Stimulated activated memory B cell treated with anti-CD40 and anti-IgM and Interleukin-4, amounts not matched to agents 10 μg/mL and 1 μg/mL and 100 μg/mL, for 72 hours (primary cell): ENCODE measurements at regions not wholly inside any gene's neighbourhood (a gene's known extent, or its start where the extent isn't known, plus 50 kb on each side); places are given as distances from the start of the nearest gene placed in this dataset.

Experiments
- ATAC-seq: fragments of 150-1000 bp; cut with Tn5 transposase; 2 replicates; pipeline ENCODE4 v1.10.0; 2021
- H3K27ac Mint-ChIP-seq: one replicate; pipeline ENCODE4 v1.8.0; 2022; ENCODE audit warnings: mild to moderate bottlenecking, mixed read lengths
- H3K27me3 Mint-ChIP-seq: one replicate; pipeline ENCODE4 v1.8.0; 2022; ENCODE audit warnings: mixed read lengths
- H3K36me3 Mint-ChIP-seq: one replicate; pipeline ENCODE4 v1.8.0; 2022; ENCODE audit warnings: mixed read lengths
- H3K4me1 Mint-ChIP-seq: one replicate; pipeline ENCODE4 v1.8.0; 2022; ENCODE audit warnings: mixed read lengths
- H3K4me3 Mint-ChIP-seq: one replicate; pipeline ENCODE4 v1.8.0; 2022; ENCODE audit warnings: mild to moderate bottlenecking, moderate library complexity, mixed read lengths
- H3K9me3 Mint-ChIP-seq: one replicate; pipeline ENCODE4 v1.8.0; 2022; ENCODE audit warnings: mixed read lengths

GRCh38 chr7:155995183-155995612, 182.9 kb upstream of the SHH start:
- H3K27me3 Mint-ChIP-seq: peaks cover 19% of the 10 kb centered on the region

GRCh38 chr7:155994279-155994811, 182.1 kb upstream of the SHH start:
- no peak for ATAC-seq
- Mint-ChIP-seq H3K4me1 (no peaks in the 10 kb centered on the region), H3K9me3 (peaks cover 16% of the 10 kb centered on the region), H3K27ac (no peak overlapping the region), H3K4me3 (no peak overlapping the region), H3K36me3 (peaks cover 5% of the 10 kb centered on the region), H3K27me3 (peaks cover 19% of the 10 kb centered on the region)

More at GRCh38 chr7:155995183-155995612, 182.9 kb upstream of the SHH start:
- Mint-ChIP-seq H3K36me3 (no peaks in the 10 kb centered on the region), H3K27ac (no peak overlapping the region), H3K4me1 (no peaks in the 10 kb centered on the region), H3K4me3 (no peak overlapping the region), H3K9me3 (peaks cover 10% of the 10 kb centered on the region)
- ATAC-seq: no peak

- Mint-ChIP-seq H3K27me3 (peaks cover 19% of the 10 kb centered on the region), H3K4me3 (no peak overlapping the region), H3K9me3 (peaks cover 17% of the 10 kb centered on the region), H3K27ac (no peak overlapping the region), H3K4me1 (no peaks in the 10 kb centered on the region), H3K36me3 (peaks cover 5% of the 10 kb centered on the region)
- no peak for ATAC-seq
Observed at GRCh38 chr7:155993420-155994278, 181.4 kb upstream of the SHH start.

GRCh38 chr7:155992974-155993373, 180.7 kb upstream of the SHH start:
- H3K36me3 Mint-ChIP-seq: peaks cover 5% of the 10 kb centered on the region
- H3K27ac Mint-ChIP-seq: no peak overlapping the region
- peaks cover 17% of the 10 kb centered on the region for H3K9me3 Mint-ChIP-seq
- no peak for ATAC-seq
- H3K4me1 Mint-ChIP-seq: no peaks in the 10 kb centered on the region
- no peak overlapping the region for H3K4me3 Mint-ChIP-seq
- peaks cover 19% of the 10 kb centered on the region for H3K27me3 Mint-ChIP-seq

GRCh38 chr7:155992538-155992937, 180.3 kb upstream of the SHH start:
- Mint-ChIP-seq H3K9me3 (peaks cover 17% of the 10 kb centered on the region), H3K4me1 (no peaks in the 10 kb centered on the region), H3K27me3 (peaks cover 19% of the 10 kb centered on the region), H3K27ac (no peak overlapping the region), H3K36me3 (peaks cover 5% of the 10 kb centered on the region), H3K4me3 (no peak overlapping the region)
- no peak for ATAC-seq

GRCh38 chr7:155992107-155992506, 179.8 kb upstream of the SHH start:
- no peak for ATAC-seq
- Mint-ChIP-seq H3K27me3 (peaks cover 19% of the 10 kb centered on the region), H3K27ac (no peak overlapping the region), H3K36me3 (peaks cover 5% of the 10 kb centered on the region), H3K4me3 (no peak overlapping the region), H3K4me1 (no peaks in the 10 kb centered on the region), H3K9me3 (peaks cover 17% of the 10 kb centered on the region)

GRCh38 chr7:155991470-155991869, 179.2 kb upstream of the SHH start:
- no peak for ATAC-seq
- Mint-ChIP-seq H3K4me3 (no peak overlapping the region), H3K4me1 (no peaks in the 10 kb centered on the region)

GRCh38 chr7:155988416-155988815, 176.2 kb upstream of the SHH start:
- Mint-ChIP-seq H3K27ac (no peak overlapping the region), H3K36me3 (peaks cover 5% of the 10 kb centered on the region), H3K27me3 (peaks cover 11% of the 10 kb centered on the region), H3K4me3 (no peak overlapping the region), H3K4me1 (no peaks in the 10 kb centered on the region), H3K9me3 (peaks cover 14% of the 10 kb centered on the region)
- no peak for ATAC-seq

More at GRCh38 chr7:155991470-155991869, 179.2 kb upstream of the SHH start:
- no peak overlapping the region for H3K27ac Mint-ChIP-seq
- H3K27me3 Mint-ChIP-seq: peaks cover 19% of the 10 kb centered on the region
- H3K9me3 Mint-ChIP-seq: peaks cover 17% of the 10 kb centered on the region
- H3K36me3 Mint-ChIP-seq: peaks cover 5% of the 10 kb centered on the region

- Mint-ChIP-seq H3K4me1 (no peaks in the 10 kb centered on the region), H3K27me3 (peaks cover 9% of the 10 kb centered on the region), H3K36me3 (peaks cover 5% of the 10 kb centered on the region), H3K4me3 (no peak overlapping the region), H3K27ac (no peak overlapping the region), H3K9me3 (peaks cover 11% of the 10 kb centered on the region)
- ATAC-seq: no peak
Observed at GRCh38 chr7:155987681-155988235, 175.5 kb upstream of the SHH start.

- peaks cover 15% of the 10 kb centered on the region for H3K9me3 Mint-ChIP-seq
- ATAC-seq: no peak
- no peaks in the 10 kb centered on the region for H3K4me1 Mint-ChIP-seq
- H3K4me3 Mint-ChIP-seq: no peak overlapping the region
- peaks cover 18% of the 10 kb centered on the region for H3K27me3 Mint-ChIP-seq
- H3K36me3 Mint-ChIP-seq: peaks cover 5% of the 10 kb centered on the region
- no peak overlapping the region for H3K27ac Mint-ChIP-seq
Observed at GRCh38 chr7:155986497-155987160, 174.4 kb upstream of the SHH start.

GRCh38 chr7:155985518-155986250, 173.4 kb upstream of the SHH start:
- H3K4me3 Mint-ChIP-seq: no peak overlapping the region
- peaks cover 27% of the 10 kb centered on the region for H3K27me3 Mint-ChIP-seq
- peaks cover 5% of the 10 kb centered on the region for H3K36me3 Mint-ChIP-seq
- H3K4me1 Mint-ChIP-seq: no peaks in the 10 kb centered on the region
- peaks cover 16% of the 10 kb centered on the region for H3K9me3 Mint-ChIP-seq
- ATAC-seq: no peak
- no peak overlapping the region for H3K27ac Mint-ChIP-seq

- H3K27me3 Mint-ChIP-seq: peaks cover 27% of the 10 kb centered on the region
- H3K27ac Mint-ChIP-seq: no peak overlapping the region
- H3K4me1 Mint-ChIP-seq: no peaks in the 10 kb centered on the region
- H3K4me3 Mint-ChIP-seq: no peak overlapping the region
- H3K9me3 Mint-ChIP-seq: peaks cover 12% of the 10 kb centered on the region
- peaks cover 5% of the 10 kb centered on the region for H3K36me3 Mint-ChIP-seq
- ATAC-seq: no peak
Observed at GRCh38 chr7:155984609-155985405, 172.5 kb upstream of the SHH start.

GRCh38 chr7:155984028-155984580, 171.8 kb upstream of the SHH start:
- ATAC-seq: no peak
- H3K27me3 Mint-ChIP-seq: peaks cover 27% of the 10 kb centered on the region
- no peak overlapping the region for H3K27ac Mint-ChIP-seq
- H3K36me3 Mint-ChIP-seq: no peaks in the 10 kb centered on the region
- H3K4me1 Mint-ChIP-seq: no peaks in the 10 kb centered on the region
- peaks cover 9% of the 10 kb centered on the region for H3K9me3 Mint-ChIP-seq
- no peak overlapping the region for H3K4me3 Mint-ChIP-seq
